Stomach (tissue), 8 donors: ENCODE measurements at regions not wholly inside any gene's neighbourhood (a gene's known extent, or its start where the extent isn't known, plus 50 kb on each side); places are given as distances from the start of the nearest gene placed in this dataset.
"Not testable (repeated sequence)": the region's sequence is repeated elsewhere in the genome, so short reads cannot be mapped to it uniquely, and the experiment has no call there.

ENCODE experiments used
- DNase-seq, 2 donors: peaks; one replicate each; pipeline versions ENCODE4 v3.0.0 to v3.0.0-alpha.2; 2013 to 2019
- H3K27ac ChIP-seq, 5 donors: fragments of 200-600 bp in 4 of 5; sonication (generic) in 4 of 5; one replicate each; pipeline ENCODE4 v1.5.1; 2013 to 2019; ENCODE audit warnings: mild to moderate bottlenecking in 1 of 5, moderate library complexity in 1 of 5
- H3K27me3 ChIP-seq, 3 donors: fragments of 200-600 bp; sonication (generic); one replicate each; pipeline ENCODE4 v1.5.1; 2017 to 2019; ENCODE audit warnings: mixed run types in 1 of 3
- H3K36me3 ChIP-seq, 4 donors: fragments of 200-600 bp; sonication (generic); 1 replicate in 3 of 4; 2 replicates in 1 of 4; pipeline ENCODE4 v1.5.1; 2016 to 2019
- H3K4me1 ChIP-seq, 4 donors: fragments of 200-600 bp; sonication (generic); one replicate each; pipeline ENCODE4 v1.5.1; 2016 to 2019
- H3K4me3 ChIP-seq, 4 donors: fragments of 200-600 bp; sonication (generic) in 3 of 4; one replicate each; pipeline ENCODE4 v1.5.1; 2016 to 2019; ENCODE audit warnings: mild to moderate bottlenecking in 1 of 4
- H3K9me3 ChIP-seq, 4 donors: fragments of 200-600 bp; sonication (generic); one replicate each; pipeline ENCODE4 v1.5.1; 2016 to 2019
- EP300 ChIP-seq: sonication (generic); formaldehyde crosslinking; IDR thresholded peaks from one replicate; pipeline ENCODE4 v1.6.1; 2017; ENCODE audit warnings: antibody characterized with exemption
- POLR2A ChIP-seq, 4 donors: fragments of 450-650 bp; IDR thresholded peaks; one replicate each; pipeline ENCODE4 v1.6.1; 2016; ENCODE audit warnings: antibody characterized with exemption in 4 of 4, control low read depth in 2 of 4, mild to moderate bottlenecking in 1 of 4, moderate library complexity in 1 of 4
- POLR2AphosphoS5 ChIP-seq, 3 donors: sonication (generic); formaldehyde crosslinking; IDR thresholded peaks; one replicate each; pipeline ENCODE4 v1.6.1; 2016; ENCODE audit warnings: antibody characterized with exemption in 3 of 3
- WGBS, 5 donors: extraction: QIAGEN DNeasy Blood & Tissue Kit in 3 of 5; methylation state at CpG; one replicate each; pipeline versions ENCODE4 v1.1.5 to v1.1.7; 2013 to 2018; 5-methylcytosine and 5-hydroxymethylcytosine counted together
- intact Hi-C: fragments of 100-400 bp; cut with DNase I; formaldehyde crosslinking; loops from one replicate; pipeline ENCODE4 v1.15.1; 2023; ENCODE audit warnings: low total_unique reads
- TF ChIP-seq, protein P1 (sequence below), 7 experiments: fragments of 450-650 bp in 4 of 7; fragments of 200-600 bp in 3 of 7; sonication (generic) in 3 of 7; IDR thresholded peaks; one replicate each; pipeline ENCODE4 v1.5.1; 2016 to 2019; ENCODE audit warnings: antibody characterized with exemption in 7 of 7, control low read depth in 2 of 7, mild to moderate bottlenecking in 1 of 7
- donor health status: healthy with polysubstance abuse.
- donor health status: Bipolar disorder and iron deficiency.
- donor health status: healthy.

DNA sequence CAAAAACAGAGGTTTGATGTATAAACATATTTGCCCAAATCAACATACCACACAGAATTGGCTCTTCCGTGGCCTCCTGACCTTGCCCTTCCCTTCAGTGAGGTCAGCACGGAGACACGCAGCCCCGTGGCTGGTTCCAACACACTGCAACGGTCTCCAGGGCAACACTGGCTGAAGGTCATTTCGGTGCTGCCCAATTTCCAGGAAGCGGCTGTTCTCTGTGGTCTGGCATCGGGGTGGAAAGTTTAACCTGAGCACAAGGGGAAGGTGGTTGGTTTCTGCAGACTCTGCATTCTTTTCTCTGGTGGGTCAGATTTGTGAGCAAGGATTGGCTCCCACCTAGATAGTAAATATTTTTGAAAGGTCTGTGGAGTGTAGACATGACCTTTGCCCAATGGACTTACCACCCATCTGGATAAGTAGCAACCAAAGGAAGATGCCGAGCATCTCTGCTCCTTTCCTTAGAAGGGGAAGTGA, 177.6 kb upstream of the PHACTR1 start:
- Histone ChIP-seq H3K27me3 (no peaks in the 10 kb centered on the region), H3K9me3 (no peaks in the 10 kb centered on the region), H3K4me1 (peaks cover 0 to 7% (median under 1%) of the 10 kb centered on the region in 4 donors), H3K27ac (peak overlapping the region in 1 of 5 donors; percentile 50), H3K4me3 (no peak overlapping the region), H3K36me3 (no peaks in the 10 kb centered on the region)
- WGBS, 5 donors, result 27 to 42% (median 35%) methylated on average over 9 of the region's 9 CpGs
- DNase-seq, result peak; percentile 65 to 81
- TF ChIP-seq, protein P1, sequence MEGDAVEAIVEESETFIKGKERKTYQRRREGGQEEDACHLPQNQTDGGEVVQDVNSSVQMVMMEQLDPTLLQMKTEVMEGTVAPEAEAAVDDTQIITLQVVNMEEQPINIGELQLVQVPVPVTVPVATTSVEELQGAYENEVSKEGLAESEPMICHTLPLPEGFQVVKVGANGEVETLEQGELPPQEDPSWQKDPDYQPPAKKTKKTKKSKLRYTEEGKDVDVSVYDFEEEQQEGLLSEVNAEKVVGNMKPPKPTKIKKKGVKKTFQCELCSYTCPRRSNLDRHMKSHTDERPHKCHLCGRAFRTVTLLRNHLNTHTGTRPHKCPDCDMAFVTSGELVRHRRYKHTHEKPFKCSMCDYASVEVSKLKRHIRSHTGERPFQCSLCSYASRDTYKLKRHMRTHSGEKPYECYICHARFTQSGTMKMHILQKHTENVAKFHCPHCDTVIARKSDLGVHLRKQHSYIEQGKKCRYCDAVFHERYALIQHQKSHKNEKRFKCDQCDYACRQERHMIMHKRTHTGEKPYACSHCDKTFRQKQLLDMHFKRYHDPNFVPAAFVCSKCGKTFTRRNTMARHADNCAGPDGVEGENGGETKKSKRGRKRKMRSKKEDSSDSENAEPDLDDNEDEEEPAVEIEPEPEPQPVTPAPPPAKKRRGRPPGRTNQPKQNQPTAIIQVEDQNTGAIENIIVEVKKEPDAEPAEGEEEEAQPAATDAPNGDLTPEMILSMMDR (IDR thresholded peaks at IDR 0.05), result no peak
- no peak for TF ChIP-seq EP300
- peak in 1 of 3 donors; percentile 32 for TF ChIP-seq POLR2AphosphoS5 (IDR thresholded peaks at IDR 0.05)
- no peak for TF ChIP-seq POLR2A (IDR thresholded peaks at IDR 0.05)
- intact Hi-C loops, result no loop called here

DNA sequence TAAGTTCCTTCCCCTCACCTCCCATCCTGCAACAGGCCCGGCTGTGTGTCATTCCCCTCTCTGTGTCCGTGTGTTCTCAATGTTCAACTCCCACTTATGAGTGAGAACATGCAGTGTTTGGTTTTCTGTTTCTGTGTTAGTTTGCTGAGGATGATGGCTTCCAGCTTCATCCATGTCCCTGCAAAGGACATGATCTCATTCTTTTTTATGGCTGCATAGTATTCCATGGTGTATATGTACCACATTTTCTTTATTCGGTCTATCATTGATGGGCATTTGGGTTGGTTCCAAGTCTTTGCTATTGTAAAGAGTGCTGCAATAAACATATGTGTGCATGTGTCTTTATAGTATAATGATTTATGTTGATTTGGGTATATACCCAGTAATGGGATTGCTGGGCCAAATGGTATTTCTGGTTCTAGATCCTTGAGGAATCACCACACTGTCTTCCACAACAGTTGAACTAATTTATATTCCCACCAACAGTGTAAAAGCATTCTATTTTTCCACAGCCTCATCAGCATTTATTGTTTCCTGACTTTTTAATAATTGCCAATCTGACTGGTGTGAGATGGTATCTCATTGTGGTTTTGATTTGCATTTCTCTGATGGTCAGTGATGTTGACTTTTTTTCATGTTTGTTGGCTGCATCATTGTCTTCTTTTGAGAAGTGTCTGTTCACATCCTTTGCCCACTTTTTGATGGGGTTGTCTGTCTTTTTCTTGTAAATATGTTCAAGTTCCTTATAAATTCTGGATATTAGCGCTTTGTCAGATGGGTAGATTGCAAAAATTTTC, 174.1 kb upstream of the PHACTR1 start:
- intact Hi-C loops, DNase-seq, H3K36me3 ChIP-seq, H3K4me1 ChIP-seq, H3K27me3 ChIP-seq, H3K9me3 ChIP-seq, H3K4me3 ChIP-seq, H3K27ac ChIP-seq: not testable (repeated sequence)
- WGBS, 5 donors, result 87 to 100% (median 96%) methylated on average over 4 of the region's 4 CpGs

DNA sequence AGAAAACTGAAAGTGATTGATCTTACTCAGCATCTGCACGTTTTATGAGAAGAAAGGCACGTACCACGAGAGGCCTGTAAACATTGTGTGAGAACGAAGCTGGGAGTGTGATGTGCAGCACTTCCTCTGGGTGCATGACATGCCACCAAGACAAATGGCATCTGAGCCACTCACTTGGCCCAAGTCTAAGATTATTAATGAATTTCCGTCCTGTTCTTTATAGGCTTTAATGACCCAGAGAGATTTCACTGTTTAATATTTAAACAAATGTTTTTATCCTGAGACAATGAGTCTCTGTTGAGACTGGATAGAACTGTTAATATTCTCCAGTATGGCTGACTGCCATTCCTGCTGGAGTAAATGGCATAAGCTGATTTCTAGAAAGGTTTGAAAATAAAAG, 172.6 kb upstream of the PHACTR1 start:
- Histone ChIP-seq H3K4me1 (peaks cover 0 to 6% (median 0%) of the 10 kb centered on the region in 4 donors), H3K4me3 (no peak overlapping the region), H3K36me3 (no peaks in the 10 kb centered on the region), H3K9me3 (no peaks in the 10 kb centered on the region), H3K27me3 (no peaks in the 10 kb centered on the region), H3K27ac (peak overlapping the region in 1 of 5 donors; percentile 5)
- whole genome bisulfite sequencing, 5 donors, result 12 to 29% (median 20%) methylated on average over 5 of the region's 5 CpGs
- TF ChIP-seq POLR2A (IDR thresholded peaks at IDR 0.05), result no peak
- TF ChIP-seq, protein P1 (IDR thresholded peaks at IDR 0.05), result no peak
- TF ChIP-seq EP300, result no peak
- TF ChIP-seq POLR2AphosphoS5 (IDR thresholded peaks at IDR 0.05), result no peak
- intact Hi-C loops, result no loop called here
- DNase-seq, result peak in 1 of 2 donors; percentile 67

DNA sequence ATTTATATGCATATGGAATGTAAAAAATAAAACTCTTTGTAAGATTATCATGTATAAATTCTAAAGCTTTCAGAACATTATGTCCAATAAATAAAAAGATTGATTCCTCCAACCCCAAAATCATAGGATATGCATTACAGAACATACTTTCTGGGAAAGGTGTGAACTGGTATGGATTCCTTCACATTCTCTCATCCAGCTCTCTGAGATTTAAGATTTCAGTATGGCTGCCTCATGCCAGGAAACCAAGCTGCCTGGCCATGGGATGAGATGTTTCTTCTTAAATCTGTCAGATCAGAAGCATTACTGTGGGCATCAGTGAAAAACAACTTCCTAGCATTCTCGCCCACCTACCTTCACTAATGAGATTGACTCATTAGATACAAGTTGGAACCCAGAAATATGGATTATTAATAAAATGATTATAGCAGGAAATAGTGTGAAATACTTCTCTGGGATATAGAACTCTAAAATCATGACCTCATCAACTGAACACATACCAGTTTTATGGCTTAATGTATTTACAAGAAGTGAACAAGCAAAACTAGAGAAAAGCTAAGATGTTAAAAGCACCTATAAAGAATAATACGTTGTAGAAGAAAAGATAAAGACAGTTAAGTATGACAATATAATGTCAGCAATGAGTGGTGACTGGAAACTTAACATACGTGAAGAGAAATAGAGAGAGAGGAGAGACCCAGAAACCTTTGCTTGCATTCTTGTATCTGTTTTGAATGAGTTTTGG, 171.6 kb upstream of the PHACTR1 start:
- intact Hi-C loops, result no loop called here
- no peak overlapping the region for H3K27ac ChIP-seq
- 79 to 91% (median 85%) methylated on average over 3 of the region's 3 CpGs for WGBS, 5 donors
- H3K36me3 ChIP-seq, result no peaks in the 10 kb centered on the region
- no peaks in the 10 kb centered on the region for H3K27me3 ChIP-seq
- H3K9me3 ChIP-seq, result no peaks in the 10 kb centered on the region
- TF ChIP-seq, protein P1 (IDR thresholded peaks at IDR 0.05), result no peak
- TF ChIP-seq EP300 (no peak), POLR2AphosphoS5 (IDR thresholded peaks at IDR 0.05) (no peak), POLR2A (IDR thresholded peaks at IDR 0.05) (no peak)
- no peak for DNase-seq
- peaks cover 0 to 6% (median 0%) of the 10 kb centered on the region in 4 donors for H3K4me1 ChIP-seq
- H3K4me3 ChIP-seq, result no peak overlapping the region
